ENCODE measurements at regions not wholly inside any gene's neighbourhood (a gene's known extent, or its start where the extent isn't known, plus 50 kb on each side); places are given as distances from the start of the nearest gene placed in this dataset.

GRCh38 chr9:87255431-87256155 is 242.1 kb upstream of the DAPK1 start:
- no peak overlapping the region for H3K4me3 ChIP-seq (ENCODE audit: low read depth, low read length)
- no peak for DNase-seq (ENCODE audit: low read depth, low spot score)
- ChIA-PET POLR2A (no interaction called here), CTCF (interaction anchor here (0.7 to 1.0 kb wide), 2 partner anchors 19 to 307 kb away, joined by 3 read pairs; no protein-coding TSS in a partner anchor)
- TF ChIP-seq CTCF (IDR thresholded peaks at IDR 0.05; ENCODE audit: insufficient read depth, low read length, missing control alignments), result no peak

GRCh38 chr9:87256973-87257372 is 240.7 kb upstream of the DAPK1 start:
- no peak for TF ChIP-seq CTCF (IDR thresholded peaks at IDR 0.05; ENCODE audit: insufficient read depth, low read length, missing control alignments)

GRCh38 chr9:87259543-87260518 is 237.8 kb upstream of the DAPK1 start:
- H3K4me3 ChIP-seq (ENCODE audit: low read depth, low read length), result no peak overlapping the region

More at GRCh38 chr9:87256973-87257372, 240.7 kb upstream of the DAPK1 start:
- ChIA-PET POLR2A (no interaction called here), CTCF (no interaction called here)
- H3K4me3 ChIP-seq (ENCODE audit: low read depth, low read length), result no peak overlapping the region
- no peak for DNase-seq (ENCODE audit: low read depth, low spot score)

GRCh38 chr9:87263291-87263690 is 234.4 kb upstream of the DAPK1 start:
- ChIA-PET CTCF (no interaction called here), POLR2A (no interaction called here)
- no peak for TF ChIP-seq CTCF (IDR thresholded peaks at IDR 0.05; ENCODE audit: insufficient read depth, low read length, missing control alignments)

More at GRCh38 chr9:87259543-87260518, 237.8 kb upstream of the DAPK1 start:
- no peak for DNase-seq (ENCODE audit: low read depth, low spot score)
- CTCF ChIA-PET, result interaction anchor here (1.0 to 1.2 kb wide), 2 partner anchors 12 to 13 kb away, joined by 3 to 4 read pairs; no protein-coding TSS in a partner anchor
- POLR2A ChIA-PET, result no interaction called here
- TF ChIP-seq CTCF (IDR thresholded peaks at IDR 0.05; ENCODE audit: insufficient read depth, low read length, missing control alignments), result no peak

GRCh38 chr9:87266697-87267096 is 231.0 kb upstream of the DAPK1 start:
- DNase-seq (ENCODE audit: low read depth, low spot score), result no peak
- H3K4me3 ChIP-seq (ENCODE audit: low read depth, low read length), result no peak overlapping the region
- CTCF ChIA-PET, result no interaction called here
- POLR2A ChIA-PET, result no interaction called here
- no peak for TF ChIP-seq CTCF (IDR thresholded peaks at IDR 0.05; ENCODE audit: insufficient read depth, low read length, missing control alignments)

More at GRCh38 chr9:87263291-87263690, 234.4 kb upstream of the DAPK1 start:
- no peak overlapping the region for H3K4me3 ChIP-seq (ENCODE audit: low read depth, low read length)
- no peak for DNase-seq (ENCODE audit: low read depth, low spot score)

Measured in AG04449 (cell line).